GM10248 (cell line): ENCODE measurements at regions not wholly inside any gene's neighbourhood (a gene's known extent, or its start where the extent isn't known, plus 50 kb on each side); places are given as distances from the start of the nearest gene placed in this dataset.

ENCODE experiments used
- CTCF ChIA-PET: fragments of 300-600 bp; sonication (Branson Sonifier 250); formaldehyde crosslinking; extraction: SDS; loops from one replicate; lab custom pipeline; 2021; ENCODE audit warnings: antibody characterized with exemption; lab: Yijun Ruan, JAX
- POLR2A ChIA-PET: fragments of 350-650 bp; sonication (Branson Sonifier 250); formaldehyde crosslinking; extraction: SDS; loops from one replicate; lab custom pipeline; 2020; ENCODE audit warnings: antibody characterized with exemption; lab: Yijun Ruan, JAX
- DNase-seq: peaks from one replicate; pipeline ENCODE4 v3.0.0; 2012; ENCODE audit errors: extremely low spot score
- CTCF ChIP-seq: IDR thresholded peaks from 2 replicates; pipeline ENCODE4 v1.5.1; 2012; ENCODE audit warnings: mild to moderate bottlenecking, low read depth; ENCODE audit errors: extremely low read depth, missing control alignments, control extremely low read depth

GRCh38 chr10:43735907-43736306, 87.2 kb upstream of the ZNF32 start:
- POLR2A ChIA-PET, result no interaction called here
- CTCF ChIA-PET, result no interaction called here
- no peak for TF ChIP-seq CTCF
- DNase-seq, result no peak

GRCh38 chr10:43734716-43735115, 86.0 kb upstream of the ZNF32 start:
- ChIA-PET POLR2A (no interaction called here), CTCF (no interaction called here)
- no peak for TF ChIP-seq CTCF
- no peak for DNase-seq

GRCh38 chr10:43731486-43731885, 82.8 kb upstream of the ZNF32 start:
- no peak for TF ChIP-seq CTCF
- no peak for DNase-seq
- ChIA-PET POLR2A (no interaction called here), CTCF (no interaction called here)

GRCh38 chr10:43728425-43728824, 79.7 kb upstream of the ZNF32 start:
- DNase-seq, result no peak
- ChIA-PET POLR2A (no interaction called here), CTCF (no interaction called here)
- TF ChIP-seq CTCF, result no peak

- TF ChIP-seq CTCF, result no peak
- no peak for DNase-seq
- ChIA-PET CTCF (no interaction called here), POLR2A (no interaction called here)
Measured at GRCh38 chr10:43727935-43728334, 79.3 kb upstream of the ZNF32 start.

- no peak for DNase-seq
- no peak for TF ChIP-seq CTCF
- CTCF ChIA-PET, result no interaction called here
- POLR2A ChIA-PET, result no interaction called here
Measured at GRCh38 chr10:43715334-43715733, 66.7 kb upstream of the ZNF32 start.
